A549 (cell line): ENCODE measurements at regions not wholly inside any gene's neighbourhood (a gene's known extent, or its start where the extent isn't known, plus 50 kb on each side); places are given as distances from the start of the nearest gene placed in this dataset.

Source experiments
- ATAC-seq, 2 experiments: fragments of 200-7000 bp in 1 of 2; fragments of >200 bp in 1 of 2; cut with Nextera tagmentation in 1 of 2; cut with Tn5 transposase in 1 of 2; 3 replicates each; pipeline versions ENCODE4 v1.8.0 to v1.9.1; 2018 to 2020; ENCODE audit warnings: mild to moderate bottlenecking in 1 of 2, moderate library complexity in 1 of 2
- CTCF ChIA-PET: fragments of 300-600 bp; sonication (Branson Sonifier 250); formaldehyde crosslinking; extraction: SDS; loops from one replicate; lab custom pipeline; 2021; ENCODE audit warnings: antibody characterized with exemption, inconsistent platforms; lab: Yijun Ruan, JAX
- POLR2A ChIA-PET: fragments of 350-600 bp; formaldehyde crosslinking; extraction: SDS; loops from one replicate; lab custom pipeline; 2021; ENCODE audit warnings: antibody characterized with exemption, inconsistent platforms; lab: Yijun Ruan, JAX
- DNase-seq, 2 experiments: peaks; one replicate each; pipeline versions ENCODE4 v3.0.0 to v3.0.0-alpha.2; 2011 to 2016; ENCODE audit warnings: low read depth in 1 of 2, low spot score in 1 of 2
- FAIRE-seq: peaks from 2 replicates; lab custom pipeline; 2011; peaks lifted over from hg19 to GRCh38; lab: Jason Lieb, UNC
- H3K27ac ChIP-seq, 2 experiments: fragments of >200 bp; sonication (Bioruptor Twin); formaldehyde crosslinking; 3 replicates each; pipeline ENCODE4 v1.5.1; 2016 to 2017
- H3K4me1 ChIP-seq: fragments of >200 bp; sonication (Bioruptor Twin); formaldehyde crosslinking; 3 replicates; pipeline ENCODE4 v1.6.1; 2016
- H3K4me2 ChIP-seq: fragments of >200 bp; sonication (Bioruptor Twin); formaldehyde crosslinking; 3 replicates; pipeline ENCODE4 v1.6.1; 2016
- H3K4me3 ChIP-seq: fragments of >200 bp; sonication (Bioruptor Twin); formaldehyde crosslinking; 3 replicates; pipeline ENCODE4 v1.5.1; 2016
- H3K9me3 ChIP-seq: fragments of >200 bp; sonication (Bioruptor Twin); formaldehyde crosslinking; 3 replicates; pipeline ENCODE4 v1.6.1; 2016
- BCL3 ChIP-seq: fragments of >200 bp; sonication (Bioruptor Twin); formaldehyde crosslinking; IDR thresholded peaks from 3 replicates; pipeline ENCODE4 v1.6.1; 2016
- BHLHE40 ChIP-seq: IDR thresholded peaks from 2 replicates; pipeline ENCODE4 v1.6.1; 2012; ENCODE audit warnings: low read depth, low read length, inconsistent platforms
- CEBPB ChIP-seq, 2 experiments: fragments of >200 bp in 1 of 2; sonication (Bioruptor Twin) in 1 of 2; formaldehyde crosslinking in 1 of 2; IDR thresholded peaks; 2 replicates each; pipeline ENCODE4 v1.6.1; 2012 to 2016
- CTCF ChIP-seq: fragments of >200 bp; sonication (Bioruptor Twin); formaldehyde crosslinking; IDR thresholded peaks from 3 replicates; pipeline ENCODE4 v1.5.1; 2016
- EHMT2 ChIP-seq: fragments of 200-600 bp; sonication (generic); IDR thresholded peaks from 2 replicates; pipeline ENCODE4 v1.6.1; 2016; ENCODE audit warnings: antibody characterized with exemption, low read depth, mild to moderate bottlenecking, moderate library complexity
- ESRRA ChIP-seq: fragments of 150-350 bp; IDR thresholded peaks from 2 replicates; pipeline ENCODE4 v1.6.1; 2014; ENCODE audit warnings: mild to moderate bottlenecking, low read length, borderline replicate concordance
- FOSB ChIP-seq: fragments of 250-450 bp; sonication (Bioruptor Pico); IDR thresholded peaks from 2 replicates; pipeline ENCODE4 v1.5.0; 2020; ENCODE audit warnings: mild to moderate bottlenecking, moderate library complexity
- FOSL2 ChIP-seq, 2 experiments: fragments of 450-650 bp in 1 of 2; fragments of >200 bp in 1 of 2; sonication (Bioruptor Twin) in 1 of 2; formaldehyde crosslinking; IDR thresholded peaks; 2 replicates each; pipeline versions ENCODE4 v1.5.0 to v1.6.1; 2016 to 2020; ENCODE audit warnings: mild to moderate bottlenecking in 1 of 2, moderate library complexity in 1 of 2
- FOXS1 ChIP-seq: fragments of 250-450 bp; sonication (Bioruptor Pico); IDR thresholded peaks from 2 replicates; pipeline ENCODE4 v1.5.0; 2020; ENCODE audit warnings: mild to moderate bottlenecking, moderate library complexity
- HDAC2 ChIP-seq: fragments of 200-600 bp; sonication (generic); IDR thresholded peaks from 2 replicates; pipeline ENCODE4 v1.6.1; 2016
- HOXB5 ChIP-seq: fragments of 250-450 bp; sonication (Bioruptor Pico); IDR thresholded peaks from 2 replicates; pipeline ENCODE4 v1.5.0; 2020; ENCODE audit warnings: mild to moderate bottlenecking, moderate library complexity
- MAX ChIP-seq: IDR thresholded peaks from 2 replicates; pipeline ENCODE4 v1.6.1; 2012
- MAZ ChIP-seq: fragments of 150-350 bp; IDR thresholded peaks from 2 replicates; pipeline ENCODE4 v1.6.1; 2014; ENCODE audit warnings: antibody characterized with exemption, low read depth, low read length, borderline replicate concordance
- POLR2A ChIP-seq: IDR thresholded peaks from 2 replicates; pipeline ENCODE4 v1.6.1; 2012; ENCODE audit warnings: mild to moderate bottlenecking, low read length
- POLR2AphosphoS2 ChIP-seq: conservative IDR thresholded peaks from 2 replicates; pipeline ENCODE4 v1.6.1; 2012; ENCODE audit warnings: low read length, improper control_type of control experiment, inconsistent platforms
- RAD21 ChIP-seq, 2 experiments: fragments of >200 bp in 1 of 2; sonication (Bioruptor Twin) in 1 of 2; formaldehyde crosslinking in 1 of 2; IDR thresholded peaks in 1 of 2; conservative IDR thresholded peaks in 1 of 2; 2 replicates in 1 of 2; 3 replicates in 1 of 2; pipeline ENCODE4 v1.6.1; 2012 to 2018; ENCODE audit warnings: inconsistent platforms in 1 of 2
- RNF2 ChIP-seq: fragments of 200-600 bp; sonication (generic); IDR thresholded peaks from 2 replicates; pipeline ENCODE4 v1.6.1; 2016; ENCODE audit warnings: low read depth, mild to moderate bottlenecking, antibody characterized with exemption, moderate library complexity, borderline replicate concordance
- SMC3 ChIP-seq: fragments of >200 bp; sonication (Bioruptor Twin); formaldehyde crosslinking; IDR thresholded peaks from 3 replicates; pipeline ENCODE4 v1.6.1; 2018; ENCODE audit warnings: inconsistent platforms
- TFCP2L1 ChIP-seq: fragments of 250-450 bp; sonication (Bioruptor Pico); IDR thresholded peaks from 2 replicates; pipeline ENCODE4 v1.5.0; 2021; ENCODE audit warnings: mild to moderate bottlenecking
- TP53 ChIP-seq: fragments of 250-450 bp; sonication (Bioruptor Pico); IDR thresholded peaks from 2 replicates; pipeline ENCODE4 v1.5.0; 2021; ENCODE audit warnings: mild to moderate bottlenecking, moderate library complexity
- USF2 ChIP-seq: fragments of 450-650 bp; IDR thresholded peaks from 2 replicates; pipeline ENCODE4 v1.6.1; 2014; ENCODE audit warnings: antibody characterized with exemption
- ZNF302 ChIP-seq: fragments of 250-450 bp; sonication (Bioruptor Pico); IDR thresholded peaks from 2 replicates; pipeline ENCODE4 v1.9.0; 2021; ENCODE audit warnings: inconsistent platforms, mild to moderate bottlenecking, moderate library complexity
- WGBS: methylation state at CpG from one replicate; pipeline ENCODE4 v1.1.6; 2017; ENCODE audit errors: missing lambda C conversion rate; 5-methylcytosine and 5-hydroxymethylcytosine counted together

GRCh38 chr17:6286233-6286632, 148.7 kb downstream of the AIPL1 start:
- no peak for TF ChIP-seq BHLHE40
- TF ChIP-seq RAD21 (conservative IDR thresholded peaks at IDR 0.05 in 1 of 2, IDR thresholded peaks at IDR 0.05 in 1 of 2): 0 out of 5 replicates have a peak, but pooled peaks of 1 of the 2 experiments have one; percentile 11
- peak; percentile 57; the same call in 1 of the 2 replicates for TF ChIP-seq USF2
- no peak overlapping the region for H3K27ac ChIP-seq
- POLR2A ChIA-PET: no interaction called here
- H3K4me1 ChIP-seq: no peaks in the 10 kb centered on the region
- FAIRE-seq (no peak), DNase-seq (peak in 1 of 2 experiments; percentile 17), ATAC-seq (peak in 1 of 2 experiments; percentile 55; a peak in 2 of 6 replicates)
- CTCF ChIA-PET: interaction anchor here (0.6 to 1.8 kb wide), 6 partner anchors 12 to 691 kb away, joined by 3 to 5 read pairs (median 3); no protein-coding TSS in a partner anchor
- no peak overlapping the region for H3K4me2 ChIP-seq
- H3K4me3 ChIP-seq: no peak overlapping the region
- WGBS: 0% methylated on average over 4 of the region's 4 CpGs
- H3K9me3 ChIP-seq: no peaks in the 10 kb centered on the region

GRCh38 chr17:6285486-6285885, 149.4 kb downstream of the AIPL1 start:
- no peak overlapping the region for H3K4me3 ChIP-seq
- no peak overlapping the region for H3K27ac ChIP-seq
- H3K9me3 ChIP-seq: no peaks in the 10 kb centered on the region
- no peak for FAIRE-seq
- H3K4me1 ChIP-seq: no peaks in the 10 kb centered on the region
- ChIA-PET POLR2A (no interaction called here), CTCF (interaction anchor here (1.1 to 1.8 kb wide), 3 partner anchors 14 to 142 kb away, joined by 3 to 4 read pairs (median 3); no protein-coding TSS in a partner anchor)
- no peak for TF ChIP-seq POLR2AphosphoS2
- no peak for TF ChIP-seq USF2
- TF ChIP-seq FOSL2 (IDR thresholded peaks at IDR 0.05): no peak
- no peak for TF ChIP-seq FOSL2 (CRISPR knock-in tag; IDR thresholded peaks at IDR 0.05)
- TF ChIP-seq ZNF302 (CRISPR knock-in tag): no peak
- no peak for TF ChIP-seq HDAC2
- TF ChIP-seq FOSB: no peak
- no peak for TF ChIP-seq RAD21 (conservative IDR thresholded peaks at IDR 0.05 in 1 of 2, IDR thresholded peaks at IDR 0.05 in 1 of 2)
- TF ChIP-seq MAX: no peak
- no peak for TF ChIP-seq POLR2A
- no peak for TF ChIP-seq FOXS1 (CRISPR knock-in tag)
- no peak for TF ChIP-seq MAZ
- no peak overlapping the region for H3K4me2 ChIP-seq
- DNase-seq: no peak
- ATAC-seq: no peak

- CTCF ChIA-PET: interaction anchor here (0.6 to 1.1 kb wide), 6 partner anchors 9 to 698 kb away, joined by 3 to 5 read pairs (median 4); partner anchors contain the start of gene AIPL1
- Histone ChIP-seq H3K27ac (no peak overlapping the region), H3K9me3 (no peaks in the 10 kb centered on the region)
- TF ChIP-seq USF2: no peak
- no peak for TF ChIP-seq EHMT2
- no peak for TF ChIP-seq HOXB5
- no peak for TF ChIP-seq BCL3
- TF ChIP-seq CEBPB (IDR thresholded peaks at IDR 0.05): no peak
- no peak for TF ChIP-seq TFCP2L1
- no peak for TF ChIP-seq FOSL2 (IDR thresholded peaks at IDR 0.05)
- no peak for TF ChIP-seq FOSL2 (CRISPR knock-in tag; IDR thresholded peaks at IDR 0.05)
- TF ChIP-seq RAD21 (conservative IDR thresholded peaks at IDR 0.05 in 1 of 2, IDR thresholded peaks at IDR 0.05 in 1 of 2): peak; percentile 68 to 88; a peak in 4 of 5 replicates
- TF ChIP-seq SMC3: peak; percentile 71
- no peak for TF ChIP-seq TP53
- no peak for TF ChIP-seq ESRRA
- peak; percentile 51 for TF ChIP-seq CTCF
- no peak for TF ChIP-seq RNF2
- TF ChIP-seq, all 56 proteins: peak for 3
- DNase-seq (peak in 1 of 2 experiments; percentile 51), FAIRE-seq (no peak), ATAC-seq (peak in 1 of 2 experiments; percentile 72; a peak in 3 of 6 replicates)
- Histone ChIP-seq H3K4me3 (no peak overlapping the region), H3K4me1 (no peaks in the 10 kb centered on the region), H3K4me2 (no peak overlapping the region)
- POLR2A ChIA-PET: no interaction called here
- 17% methylated on average over 7 of the region's 7 CpGs for WGBS
These were observed 155.3 kb downstream of the AIPL1 start for GRCh38 chr17:6279659-6280058.
